NT2/D1 (cell line): ENCODE measurements at regions not wholly inside any gene's neighbourhood (a gene's known extent, or its start where the extent isn't known, plus 50 kb on each side); places are given as distances from the start of the nearest gene placed in this dataset.

Experiments
- DNase-seq: peaks from one replicate; pipeline ENCODE4 v3.0.0-alpha.2; 2011; ENCODE audit warnings: low read depth, low spot score
- H3K27me3 ChIP-seq: 2 replicates; pipeline ENCODE4 v1.6.0; 2011; ENCODE audit warnings: mild to moderate bottlenecking; ENCODE audit not compliant: insufficient read length, insufficient read depth
- H3K36me3 ChIP-seq: 2 replicates; pipeline ENCODE4 v1.6.1; 2011; ENCODE audit warnings: mild to moderate bottlenecking, low read length, mixed read lengths; ENCODE audit not compliant: insufficient read depth, insufficient read length
- H3K4me1 ChIP-seq: 2 replicates; pipeline ENCODE4 v1.5.1; 2011; ENCODE audit not compliant: insufficient read depth, insufficient read length
- H3K4me3 ChIP-seq: 2 replicates; pipeline ENCODE4 v1.5.1; 2011; ENCODE audit warnings: low read depth; ENCODE audit not compliant: insufficient read length
- H3K9ac ChIP-seq: 2 replicates; pipeline ENCODE4 v1.6.0; 2011; ENCODE audit warnings: low read depth; ENCODE audit not compliant: insufficient read length
- H3K9me3 ChIP-seq: 2 replicates; pipeline ENCODE4 v1.5.1; 2011; ENCODE audit warnings: mild to moderate bottlenecking, low read length; ENCODE audit not compliant: insufficient read depth
- SUZ12 ChIP-seq: IDR thresholded peaks from 2 replicates; pipeline ENCODE4 v1.6.1; 2011; ENCODE audit not compliant: insufficient read length, insufficient read depth; ENCODE audit errors: extremely low read depth
- YY1 ChIP-seq: IDR thresholded peaks from 2 replicates; pipeline ENCODE4 v1.6.1; 2011; ENCODE audit not compliant: insufficient read length, insufficient read depth
- ZNF274 ChIP-seq: IDR thresholded peaks from 2 replicates; pipeline ENCODE4 v1.6.1; 2011; ENCODE audit warnings: mild to moderate bottlenecking, low read depth, low read length

GRCh38 chr1:215458562-215458961, 108.5 kb upstream of the KCTD3 start:
- Histone ChIP-seq H3K4me3 (no peak overlapping the region), H3K27me3 (no peaks in the 10 kb centered on the region), H3K4me1 (no peaks in the 10 kb centered on the region), H3K9ac (no peak overlapping the region), H3K36me3 (no peaks in the 10 kb centered on the region), H3K9me3 (no peaks in the 10 kb centered on the region)
- no peak for DNase-seq
- TF ChIP-seq YY1: no peak
- no peak for TF ChIP-seq SUZ12
- TF ChIP-seq ZNF274: no peak

- TF ChIP-seq ZNF274: no peak
- TF ChIP-seq YY1: no peak
- no peak for TF ChIP-seq SUZ12
- no peak overlapping the region for H3K4me3 ChIP-seq
- no peaks in the 10 kb centered on the region for H3K9me3 ChIP-seq
- no peak overlapping the region for H3K9ac ChIP-seq
- H3K27me3 ChIP-seq: no peaks in the 10 kb centered on the region
- H3K36me3 ChIP-seq: no peaks in the 10 kb centered on the region
- DNase-seq: no peak
- no peaks in the 10 kb centered on the region for H3K4me1 ChIP-seq
Observed at GRCh38 chr1:215459136-215459535, 108.0 kb upstream of the KCTD3 start.

GRCh38 chr1:215466361-215466760, 100.7 kb upstream of the KCTD3 start:
- Histone ChIP-seq H3K4me3 (no peak overlapping the region), H3K9ac (no peak overlapping the region), H3K36me3 (no peaks in the 10 kb centered on the region), H3K4me1 (no peaks in the 10 kb centered on the region), H3K9me3 (no peaks in the 10 kb centered on the region), H3K27me3 (no peaks in the 10 kb centered on the region)
- no peak for DNase-seq
- TF ChIP-seq SUZ12: no peak
- no peak for TF ChIP-seq ZNF274
- TF ChIP-seq YY1: no peak

DNA sequence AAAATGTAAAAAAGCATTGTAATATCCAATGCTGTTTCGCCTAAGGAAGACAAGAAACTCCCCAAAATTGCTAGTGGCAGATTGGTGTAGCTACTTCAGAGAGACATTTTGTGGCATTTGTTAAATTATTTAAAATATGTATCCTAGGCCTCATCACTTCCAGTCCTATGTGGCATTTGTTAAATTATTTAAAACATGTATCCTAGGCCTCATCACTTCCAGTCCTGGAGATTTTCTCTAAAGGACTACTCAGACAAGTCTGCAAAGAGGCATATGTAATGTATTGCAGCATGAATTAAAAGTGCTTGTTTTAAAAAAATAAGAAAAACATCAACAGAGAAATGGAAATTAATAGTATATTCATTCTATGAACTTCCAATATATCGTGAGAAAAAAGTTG, 95.6 kb upstream of the KCTD3 start:
- Histone ChIP-seq H3K27me3 (no peaks in the 10 kb centered on the region), H3K4me3 (no peak overlapping the region), H3K9me3 (no peaks in the 10 kb centered on the region), H3K9ac (no peak overlapping the region), H3K4me1 (no peaks in the 10 kb centered on the region), H3K36me3 (no peaks in the 10 kb centered on the region)
- TF ChIP-seq ZNF274 (no peak), YY1 (no peak), SUZ12 (no peak)
- no peak for DNase-seq

GRCh38 chr1:215472723-215473122, 94.4 kb upstream of the KCTD3 start:
- no peak for TF ChIP-seq YY1
- no peak for TF ChIP-seq ZNF274
- H3K9ac ChIP-seq: no peak overlapping the region
- no peak overlapping the region for H3K4me3 ChIP-seq
- H3K27me3 ChIP-seq: no peaks in the 10 kb centered on the region
- no peak for DNase-seq
- no peaks in the 10 kb centered on the region for H3K4me1 ChIP-seq
- H3K9me3 ChIP-seq: peaks cover 8% of the 10 kb centered on the region; the same call in 1 of the 2 replicates
- H3K36me3 ChIP-seq: no peaks in the 10 kb centered on the region

DNA sequence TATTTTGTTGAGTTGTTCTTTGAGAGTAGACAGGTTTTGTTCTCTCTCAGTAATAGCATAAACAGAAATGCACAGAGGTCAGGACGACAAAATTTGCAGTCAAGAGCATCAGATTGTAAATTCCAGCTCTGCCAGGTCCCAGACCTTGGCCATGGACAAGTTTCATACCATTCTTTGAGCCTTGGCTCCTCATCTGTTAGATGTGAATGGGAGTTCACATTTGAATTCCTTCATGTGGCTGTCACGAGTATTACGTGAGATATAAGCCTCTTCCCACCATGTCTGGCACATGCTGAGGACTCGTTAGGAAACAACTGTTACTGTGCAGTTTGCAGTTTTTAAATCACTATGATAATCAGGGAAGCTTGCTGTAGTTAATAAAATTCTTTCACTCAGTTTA, 93.2 kb upstream of the KCTD3 start:
- H3K9me3 ChIP-seq: peaks cover 15% of the 10 kb centered on the region; the same call in 1 of the 2 replicates
- no peaks in the 10 kb centered on the region for H3K27me3 ChIP-seq
- H3K9ac ChIP-seq: no peak overlapping the region
- H3K36me3 ChIP-seq: no peaks in the 10 kb centered on the region
- TF ChIP-seq ZNF274: no peak
- no peak for TF ChIP-seq YY1
- TF ChIP-seq SUZ12: no peak
- H3K4me1 ChIP-seq: no peaks in the 10 kb centered on the region
- no peak for DNase-seq
- H3K4me3 ChIP-seq: no peak overlapping the region

DNA sequence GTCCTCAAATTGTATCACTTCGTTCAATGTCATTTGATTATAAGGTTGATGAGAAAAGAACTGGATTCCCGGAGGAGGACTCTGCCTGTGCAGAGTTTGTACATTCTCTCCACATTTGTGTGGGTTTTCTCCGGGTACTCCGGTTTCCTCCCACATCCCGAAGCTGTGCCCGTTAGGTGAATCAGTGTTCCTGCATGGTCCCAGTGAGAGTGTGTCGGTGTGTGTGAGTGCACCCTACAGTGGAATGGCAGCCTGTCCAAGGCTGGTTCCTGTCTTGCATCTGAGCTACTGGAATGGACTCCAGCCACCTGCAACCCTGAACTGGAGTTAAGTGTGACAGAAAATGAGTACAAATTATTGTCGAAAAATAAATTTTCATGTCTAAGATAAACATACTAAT, 92.2 kb upstream of the KCTD3 start:
- DNase-seq: no peak
- H3K36me3 ChIP-seq: no peaks in the 10 kb centered on the region
- no peak for TF ChIP-seq YY1
- no peak for TF ChIP-seq SUZ12
- no peak for TF ChIP-seq ZNF274
- H3K27me3 ChIP-seq: no peaks in the 10 kb centered on the region
- H3K9ac ChIP-seq: no peak overlapping the region
- H3K9me3 ChIP-seq: peaks cover 15% of the 10 kb centered on the region; the same call in 1 of the 2 replicates
- no peak overlapping the region for H3K4me3 ChIP-seq
- H3K4me1 ChIP-seq: no peaks in the 10 kb centered on the region

- Histone ChIP-seq H3K27me3 (no peaks in the 10 kb centered on the region), H3K9ac (no peak overlapping the region), H3K4me1 (no peaks in the 10 kb centered on the region), H3K36me3 (no peaks in the 10 kb centered on the region), H3K4me3 (no peak overlapping the region), H3K9me3 (peaks cover 15% of the 10 kb centered on the region; the same call in 1 of the 2 replicates)
- no peak for DNase-seq
- TF ChIP-seq YY1 (no peak), ZNF274 (no peak), SUZ12 (no peak)
Observed at GRCh38 chr1:215475796-215476481, 91.2 kb upstream of the KCTD3 start.
